Hepatocyte (in vitro differentiated cells): ENCODE measurements at regions not wholly inside any gene's neighbourhood (a gene's known extent, or its start where the extent isn't known, plus 50 kb on each side); places are given as distances from the start of the nearest gene placed in this dataset.

Experiments used
- EZH2 ChIP-seq: fragments of 200-600 bp; sonication (generic); IDR thresholded peaks from 2 replicates; pipeline ENCODE4 v1.6.1; 2016; ENCODE audit warnings: antibody characterized with exemption, mild to moderate bottlenecking, borderline replicate concordance
- TF ChIP-seq, protein P1 (sequence below): fragments of 200-600 bp; sonication (generic); IDR thresholded peaks from 2 replicates; pipeline ENCODE4 v1.5.1; 2016; ENCODE audit warnings: antibody characterized with exemption, mild to moderate bottlenecking; ENCODE audit not compliant: poor library complexity

DNA sequence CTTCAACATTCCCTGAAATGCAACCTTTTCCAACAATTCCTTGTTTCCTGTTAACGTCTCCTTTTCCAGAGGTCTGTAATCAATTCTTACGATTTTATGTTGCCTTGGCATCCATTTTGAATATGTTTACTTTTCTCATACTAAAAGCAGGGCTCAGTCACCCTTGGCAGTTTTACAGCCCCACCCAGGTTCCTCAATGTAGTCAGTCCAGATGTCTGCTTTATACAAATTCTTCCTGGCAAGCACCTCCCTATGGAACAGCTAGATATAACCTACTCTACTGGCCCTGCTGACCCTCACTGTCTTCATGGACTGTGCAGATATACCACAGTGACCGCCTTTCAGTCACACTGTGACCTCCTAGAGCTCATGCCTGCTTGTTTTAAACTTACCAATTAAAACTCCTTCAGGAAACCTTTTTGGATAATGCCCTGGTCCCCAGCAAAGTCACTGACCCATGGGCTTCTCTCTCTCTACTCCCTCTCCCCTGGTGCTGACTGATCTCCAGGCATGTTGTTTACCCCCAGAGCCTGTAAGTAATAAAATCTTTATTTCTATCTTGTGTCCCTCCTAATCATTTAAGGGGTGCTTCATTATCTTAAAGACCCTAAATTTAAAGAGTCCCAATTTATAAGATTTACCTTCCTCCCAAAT is 147.1 kb upstream of the STEAP1 start:
- TF ChIP-seq, protein P1, sequence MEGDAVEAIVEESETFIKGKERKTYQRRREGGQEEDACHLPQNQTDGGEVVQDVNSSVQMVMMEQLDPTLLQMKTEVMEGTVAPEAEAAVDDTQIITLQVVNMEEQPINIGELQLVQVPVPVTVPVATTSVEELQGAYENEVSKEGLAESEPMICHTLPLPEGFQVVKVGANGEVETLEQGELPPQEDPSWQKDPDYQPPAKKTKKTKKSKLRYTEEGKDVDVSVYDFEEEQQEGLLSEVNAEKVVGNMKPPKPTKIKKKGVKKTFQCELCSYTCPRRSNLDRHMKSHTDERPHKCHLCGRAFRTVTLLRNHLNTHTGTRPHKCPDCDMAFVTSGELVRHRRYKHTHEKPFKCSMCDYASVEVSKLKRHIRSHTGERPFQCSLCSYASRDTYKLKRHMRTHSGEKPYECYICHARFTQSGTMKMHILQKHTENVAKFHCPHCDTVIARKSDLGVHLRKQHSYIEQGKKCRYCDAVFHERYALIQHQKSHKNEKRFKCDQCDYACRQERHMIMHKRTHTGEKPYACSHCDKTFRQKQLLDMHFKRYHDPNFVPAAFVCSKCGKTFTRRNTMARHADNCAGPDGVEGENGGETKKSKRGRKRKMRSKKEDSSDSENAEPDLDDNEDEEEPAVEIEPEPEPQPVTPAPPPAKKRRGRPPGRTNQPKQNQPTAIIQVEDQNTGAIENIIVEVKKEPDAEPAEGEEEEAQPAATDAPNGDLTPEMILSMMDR: no peak
- no peak for TF ChIP-seq EZH2
